ENCODE measurements at regions not wholly inside any gene's neighbourhood (a gene's known extent, or its start where the extent isn't known, plus 50 kb on each side); places are given as distances from the start of the nearest gene placed in this dataset.

DNA sequence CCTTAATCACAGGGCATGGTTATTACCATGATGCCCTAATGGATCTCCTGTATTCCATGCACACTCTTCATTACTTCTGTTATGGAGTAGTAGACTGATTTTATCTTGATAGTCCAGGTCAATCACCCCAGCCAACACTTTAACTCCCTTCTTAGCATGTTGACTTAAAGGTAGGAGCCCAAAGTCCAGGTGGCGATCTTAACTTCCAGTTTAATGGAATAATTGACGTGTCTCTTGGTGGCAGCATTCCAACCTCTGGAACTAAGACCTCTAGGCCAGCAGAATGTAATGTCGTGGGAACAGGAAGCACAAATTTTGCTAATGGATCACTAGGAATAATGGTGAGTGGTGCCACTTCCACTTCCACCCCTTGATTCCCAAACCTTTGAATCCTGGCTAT, 687.2 kb upstream of the SGO1 start (continued):
- TF ChIP-seq, protein P1, sequence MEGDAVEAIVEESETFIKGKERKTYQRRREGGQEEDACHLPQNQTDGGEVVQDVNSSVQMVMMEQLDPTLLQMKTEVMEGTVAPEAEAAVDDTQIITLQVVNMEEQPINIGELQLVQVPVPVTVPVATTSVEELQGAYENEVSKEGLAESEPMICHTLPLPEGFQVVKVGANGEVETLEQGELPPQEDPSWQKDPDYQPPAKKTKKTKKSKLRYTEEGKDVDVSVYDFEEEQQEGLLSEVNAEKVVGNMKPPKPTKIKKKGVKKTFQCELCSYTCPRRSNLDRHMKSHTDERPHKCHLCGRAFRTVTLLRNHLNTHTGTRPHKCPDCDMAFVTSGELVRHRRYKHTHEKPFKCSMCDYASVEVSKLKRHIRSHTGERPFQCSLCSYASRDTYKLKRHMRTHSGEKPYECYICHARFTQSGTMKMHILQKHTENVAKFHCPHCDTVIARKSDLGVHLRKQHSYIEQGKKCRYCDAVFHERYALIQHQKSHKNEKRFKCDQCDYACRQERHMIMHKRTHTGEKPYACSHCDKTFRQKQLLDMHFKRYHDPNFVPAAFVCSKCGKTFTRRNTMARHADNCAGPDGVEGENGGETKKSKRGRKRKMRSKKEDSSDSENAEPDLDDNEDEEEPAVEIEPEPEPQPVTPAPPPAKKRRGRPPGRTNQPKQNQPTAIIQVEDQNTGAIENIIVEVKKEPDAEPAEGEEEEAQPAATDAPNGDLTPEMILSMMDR (conservative IDR thresholded peaks at IDR 0.05; ENCODE audit: low read depth in 2 of 2): no peak
- no peak for TF ChIP-seq POLR2AphosphoS5 (IDR thresholded peaks at IDR 0.05; ENCODE audit: low read depth)
- no peak for TF ChIP-seq EZH2 (IDR thresholded peaks at IDR 0.05; ENCODE audit: low read depth, unreplicated experiment)
- TF ChIP-seq ZNF331 (CRISPR knock-in tag; IDR thresholded peaks at IDR 0.05; ENCODE audit: low read depth): no peak
- TF ChIP-seq, protein P2, sequence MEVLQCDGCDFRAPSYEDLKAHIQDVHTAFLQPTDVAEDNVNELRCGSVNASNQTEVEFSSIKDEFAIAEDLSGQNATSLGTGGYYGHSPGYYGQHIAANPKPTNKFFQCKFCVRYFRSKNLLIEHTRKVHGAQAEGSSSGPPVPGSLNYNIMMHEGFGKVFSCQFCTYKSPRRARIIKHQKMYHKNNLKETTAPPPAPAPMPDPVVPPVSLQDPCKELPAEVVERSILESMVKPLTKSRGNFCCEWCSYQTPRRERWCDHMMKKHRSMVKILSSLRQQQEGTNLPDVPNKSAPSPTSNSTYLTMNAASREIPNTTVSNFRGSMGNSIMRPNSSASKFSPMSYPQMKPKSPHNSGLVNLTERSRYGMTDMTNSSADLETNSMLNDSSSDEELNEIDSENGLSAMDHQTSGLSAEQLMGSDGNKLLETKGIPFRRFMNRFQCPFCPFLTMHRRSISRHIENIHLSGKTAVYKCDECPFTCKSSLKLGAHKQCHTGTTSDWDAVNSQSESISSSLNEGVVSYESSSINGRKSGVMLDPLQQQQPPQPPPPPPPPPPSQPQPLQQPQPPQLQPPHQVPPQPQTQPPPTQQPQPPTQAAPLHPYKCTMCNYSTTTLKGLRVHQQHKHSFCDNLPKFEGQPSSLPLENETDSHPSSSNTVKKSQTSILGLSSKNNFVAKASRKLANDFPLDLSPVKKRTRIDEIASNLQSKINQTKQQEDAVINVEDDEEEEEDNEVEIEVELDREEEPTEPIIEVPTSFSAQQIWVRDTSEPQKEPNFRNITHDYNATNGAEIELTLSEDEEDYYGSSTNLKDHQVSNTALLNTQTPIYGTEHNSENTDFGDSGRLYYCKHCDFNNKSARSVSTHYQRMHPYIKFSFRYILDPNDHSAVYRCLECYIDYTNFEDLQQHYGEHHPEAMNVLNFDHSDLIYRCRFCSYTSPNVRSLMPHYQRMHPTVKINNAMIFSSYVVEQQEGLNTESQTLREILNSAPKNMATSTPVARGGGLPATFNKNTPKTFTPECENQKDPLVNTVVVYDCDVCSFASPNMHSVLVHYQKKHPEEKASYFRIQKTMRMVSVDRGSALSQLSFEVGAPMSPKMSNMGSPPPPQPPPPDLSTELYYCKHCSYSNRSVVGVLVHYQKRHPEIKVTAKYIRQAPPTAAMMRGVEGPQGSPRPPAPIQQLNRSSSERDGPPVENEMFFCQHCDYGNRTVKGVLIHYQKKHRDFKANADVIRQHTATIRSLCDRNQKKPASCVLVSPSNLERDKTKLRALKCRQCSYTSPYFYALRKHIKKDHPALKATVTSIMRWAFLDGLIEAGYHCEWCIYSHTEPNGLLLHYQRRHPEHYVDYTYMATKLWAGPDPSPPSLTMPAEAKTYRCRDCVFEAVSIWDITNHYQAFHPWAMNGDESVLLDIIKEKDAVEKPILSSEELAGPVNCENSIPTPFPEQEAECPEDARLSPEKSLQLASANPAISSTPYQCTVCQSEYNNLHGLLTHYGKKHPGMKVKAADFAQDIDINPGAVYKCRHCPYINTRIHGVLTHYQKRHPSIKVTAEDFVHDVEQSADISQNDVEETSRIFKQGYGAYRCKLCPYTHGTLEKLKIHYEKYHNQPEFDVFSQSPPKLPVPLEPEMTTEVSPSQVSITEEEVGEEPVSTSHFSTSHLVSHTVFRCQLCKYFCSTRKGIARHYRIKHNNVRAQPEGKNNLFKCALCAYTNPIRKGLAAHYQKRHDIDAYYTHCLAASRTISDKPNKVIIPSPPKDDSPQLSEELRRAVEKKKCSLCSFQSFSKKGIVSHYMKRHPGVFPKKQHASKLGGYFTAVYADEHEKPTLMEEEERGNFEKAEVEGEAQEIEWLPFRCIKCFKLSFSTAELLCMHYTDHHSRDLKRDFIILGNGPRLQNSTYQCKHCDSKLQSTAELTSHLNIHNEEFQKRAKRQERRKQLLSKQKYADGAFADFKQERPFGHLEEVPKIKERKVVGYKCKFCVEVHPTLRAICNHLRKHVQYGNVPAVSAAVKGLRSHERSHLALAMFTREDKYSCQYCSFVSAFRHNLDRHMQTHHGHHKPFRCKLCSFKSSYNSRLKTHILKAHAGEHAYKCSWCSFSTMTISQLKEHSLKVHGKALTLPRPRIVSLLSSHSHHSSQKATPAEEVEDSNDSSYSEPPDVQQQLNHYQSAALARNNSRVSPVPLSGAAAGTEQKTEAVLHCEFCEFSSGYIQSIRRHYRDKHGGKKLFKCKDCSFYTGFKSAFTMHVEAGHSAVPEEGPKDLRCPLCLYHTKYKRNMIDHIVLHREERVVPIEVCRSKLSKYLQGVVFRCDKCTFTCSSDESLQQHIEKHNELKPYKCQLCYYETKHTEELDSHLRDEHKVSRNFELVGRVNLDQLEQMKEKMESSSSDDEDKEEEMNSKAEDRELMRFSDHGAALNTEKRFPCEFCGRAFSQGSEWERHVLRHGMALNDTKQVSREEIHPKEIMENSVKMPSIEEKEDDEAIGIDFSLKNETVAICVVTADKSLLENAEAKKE (CRISPR knock-in tag; IDR thresholded peaks at IDR 0.05): no peak

DNA sequence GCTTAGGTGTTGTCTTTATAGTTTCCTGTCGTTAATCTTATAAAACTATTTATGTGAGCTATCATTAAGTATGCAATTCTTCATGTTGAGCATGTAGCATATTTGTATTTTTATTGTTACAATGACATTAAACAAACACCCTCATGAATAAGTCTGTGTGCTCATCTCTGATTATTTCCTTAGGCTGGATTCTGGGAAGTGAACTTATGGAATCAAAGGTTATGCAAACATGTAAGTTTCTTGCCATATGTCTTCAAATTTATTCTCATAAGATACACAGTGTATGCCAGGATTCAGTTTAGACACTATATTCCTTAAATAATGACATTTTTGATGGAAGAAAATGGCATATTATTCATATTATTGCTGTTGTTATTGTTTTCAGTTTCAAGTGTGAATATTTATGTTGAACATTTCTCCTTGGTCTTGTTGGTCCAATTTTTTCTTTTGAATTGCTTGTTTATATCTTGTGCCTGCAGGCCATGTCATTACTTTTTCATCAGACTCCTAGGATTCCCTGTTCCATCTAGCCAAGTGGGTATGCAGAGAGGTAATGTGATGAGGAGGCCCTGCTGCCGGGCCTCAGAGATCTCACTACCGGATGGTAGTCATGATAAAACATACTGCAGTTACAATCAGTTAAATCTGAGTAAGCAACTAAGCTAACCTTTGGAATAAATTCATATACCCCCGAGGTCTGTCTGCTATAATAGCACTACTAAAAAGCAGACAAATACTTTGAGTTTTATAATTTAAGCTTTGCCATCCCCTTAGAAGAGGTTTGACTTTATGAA, 684.3 kb upstream of the SGO1 start:
- Mint-ChIP-seq H3K4me1 (no peaks in the 10 kb centered on the region), H3K27me3 (ENCODE audit: insufficient read depth, low read depth, poor library complexity) (no peaks in the 10 kb centered on the region), H3K9me3 (peaks cover 16% of the 10 kb centered on the region), H3K36me3 (ENCODE audit: low read depth) (peaks cover 1% of the 10 kb centered on the region; the same call in 2 of the 3 replicates), H3K4me3 (no peak overlapping the region), H3K27ac (no peak overlapping the region)
- H3K27me3 ChIP-seq (ENCODE audit: insufficient read depth): no peaks in the 10 kb centered on the region
- DNase-seq (ENCODE audit: low spot score): no peak
- H3K27ac ChIP-seq (ENCODE audit: low read depth): no peak overlapping the region
- no peaks in the 10 kb centered on the region; the same call in 1 of the 2 replicates for H3K36me3 ChIP-seq (ENCODE audit: insufficient read depth)
- H2AFZ ChIP-seq: no peak overlapping the region
- ATAC-seq: no peak
- no peaks in the 10 kb centered on the region for H4K20me1 ChIP-seq (replicated peaks; ENCODE audit: insufficient read depth)
- H3K4me1 ChIP-seq (ENCODE audit: insufficient read depth): no peaks in the 10 kb centered on the region
- H3K79me2 ChIP-seq (replicated peaks; ENCODE audit: insufficient read depth): no peaks in the 10 kb centered on the region
- H3K4me3 ChIP-seq: no peak overlapping the region
- H3K9me2 ChIP-seq (ENCODE audit: insufficient read depth): no peaks in the 10 kb centered on the region
- H3K4me2 ChIP-seq: no peak overlapping the region
- H3F3A ChIP-seq (replicated peaks; ENCODE audit: low read depth): no peaks in the 10 kb centered on the region
- TF ChIP-seq, protein P3, sequence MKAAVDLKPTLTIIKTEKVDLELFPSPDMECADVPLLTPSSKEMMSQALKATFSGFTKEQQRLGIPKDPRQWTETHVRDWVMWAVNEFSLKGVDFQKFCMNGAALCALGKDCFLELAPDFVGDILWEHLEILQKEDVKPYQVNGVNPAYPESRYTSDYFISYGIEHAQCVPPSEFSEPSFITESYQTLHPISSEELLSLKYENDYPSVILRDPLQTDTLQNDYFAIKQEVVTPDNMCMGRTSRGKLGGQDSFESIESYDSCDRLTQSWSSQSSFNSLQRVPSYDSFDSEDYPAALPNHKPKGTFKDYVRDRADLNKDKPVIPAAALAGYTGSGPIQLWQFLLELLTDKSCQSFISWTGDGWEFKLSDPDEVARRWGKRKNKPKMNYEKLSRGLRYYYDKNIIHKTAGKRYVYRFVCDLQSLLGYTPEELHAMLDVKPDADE (IDR thresholded peaks at IDR 0.05): no peak
- TF ChIP-seq POLR2AphosphoS5 (IDR thresholded peaks at IDR 0.05; ENCODE audit: low read depth): no peak
- no peak for TF ChIP-seq EZH2phosphoT487 (IDR thresholded peaks at IDR 0.05; ENCODE audit: unreplicated experiment)
- TF ChIP-seq, protein P1 (conservative IDR thresholded peaks at IDR 0.05; ENCODE audit: low read depth in 2 of 2): no peak
- no peak for TF ChIP-seq JUNB (IDR thresholded peaks at IDR 0.05; ENCODE audit: unreplicated experiment)
